Astrocyte of the cerebellum (primary cell): ENCODE measurements at regions not wholly inside any gene's neighbourhood (a gene's known extent, or its start where the extent isn't known, plus 50 kb on each side); places are given as distances from the start of the nearest gene placed in this dataset.

Source experiments
- DNase-seq: peaks from one replicate; pipeline ENCODE4 v3.0.0-alpha.2; 2011; ENCODE audit warnings: low read depth
- H3K4me3 ChIP-seq: 2 replicates; pipeline ENCODE4 v1.5.1; 2011; ENCODE audit warnings: mild to moderate bottlenecking, low read depth, low read length, moderate library complexity
- CTCF ChIP-seq: IDR thresholded peaks from 2 replicates; pipeline ENCODE4 v1.5.1; 2012; ENCODE audit warnings: low read length, low read depth, moderate library complexity, mild to moderate bottlenecking; ENCODE audit errors: missing control alignments
- in situ Hi-C: cut with HindIII; loops from 2 replicates; pipeline ENCODE4 v1.10.0; 2017; ENCODE audit warnings: low sequenced_read_pairs

GRCh38 chr18:46372670-46373069, 268.5 kb downstream of the HAUS1 start:
- no peak for TF ChIP-seq CTCF
- in situ Hi-C loops: no loop called here
- DNase-seq: no peak
- no peak overlapping the region for H3K4me3 ChIP-seq

GRCh38 chr18:46373131-46373530, 268.9 kb downstream of the HAUS1 start:
- no peak overlapping the region for H3K4me3 ChIP-seq
- no peak for TF ChIP-seq CTCF
- in situ Hi-C loops: no loop called here
- no peak for DNase-seq

- in situ Hi-C loops: no loop called here
- no peak overlapping the region for H3K4me3 ChIP-seq
- no peak for DNase-seq
- no peak for TF ChIP-seq CTCF
Measured at GRCh38 chr18:46373791-46374190, 269.6 kb downstream of the HAUS1 start.

- in situ Hi-C loops: no loop called here
- TF ChIP-seq CTCF: no peak
- DNase-seq: no peak
- no peak overlapping the region for H3K4me3 ChIP-seq
Measured at GRCh38 chr18:46374850-46375249, 270.7 kb downstream of the HAUS1 start.

- TF ChIP-seq CTCF: no peak
- in situ Hi-C loops: no loop called here
- no peak overlapping the region for H3K4me3 ChIP-seq
- DNase-seq: no peak
Measured at GRCh38 chr18:46377557-46377956, 273.4 kb downstream of the HAUS1 start.

- H3K4me3 ChIP-seq: no peak overlapping the region
- TF ChIP-seq CTCF: no peak
- DNase-seq: no peak
- in situ Hi-C loops: no loop called here
Measured at GRCh38 chr18:46378126-46378863, 274.1 kb downstream of the HAUS1 start.

GRCh38 chr18:46378864-46379207, 274.7 kb downstream of the HAUS1 start:
- TF ChIP-seq CTCF: no peak
- in situ Hi-C loops: no loop called here
- no peak for DNase-seq
- no peak overlapping the region for H3K4me3 ChIP-seq
